ENCODE measurements at regions not wholly inside any gene's neighbourhood (a gene's known extent, or its start where the extent isn't known, plus 50 kb on each side); places are given as distances from the start of the nearest gene placed in this dataset.

- no peak for TF ChIP-seq ZNF121 (tag by site-specific recombination; IDR thresholded peaks at IDR 0.05)
- TF ChIP-seq CTCF (tag by site-specific recombination; IDR thresholded peaks at IDR 0.05): no peak
- no peak for TF ChIP-seq ZNF24 (tag by site-specific recombination; IDR thresholded peaks at IDR 0.05)
- TF ChIP-seq ZNF138 (tag by site-specific recombination; IDR thresholded peaks at IDR 0.05; ENCODE audit: borderline replicate concordance): no peak
- no peak for TF ChIP-seq ZNF449 (tag by site-specific recombination; IDR thresholded peaks at IDR 0.05)
- no peak for TF ChIP-seq HOXC10 (CRISPR knock-in tag; IDR thresholded peaks at IDR 0.05)
These were observed 229.9 kb downstream of the PIK3R1 start for GRCh38 chr5:68445257-68446069.
